IMR-90 (cell line): ENCODE measurements at regions not wholly inside any gene's neighbourhood (a gene's known extent, or its start where the extent isn't known, plus 50 kb on each side); places are given as distances from the start of the nearest gene placed in this dataset.
A peak's percentile ranks its signal among the peaks of the same experiment; 100 is the strongest.

Source experiments
- ATAC-seq: fragments of 200-7000 bp; cut with Tn5 transposase; 2 replicates; pipeline ENCODE4 v1.9.1; 2020; ENCODE audit warnings: low read depth, mild to moderate bottlenecking, moderate library complexity
- BruUV-seq: library from RNA; stranded (reverse); fragments of 400-500 nt; replicated peaks from 2 replicates; lab custom pipeline; 2021; lab: Mats Ljungman, UMichigan
- CTCF ChIA-PET: fragments of 300-600 bp; formaldehyde crosslinking; extraction: SDS; loops from one replicate; lab custom pipeline; 2021; ENCODE audit warnings: antibody characterized with exemption; lab: Yijun Ruan, JAX
- POLR2A ChIA-PET: fragments of 300-600 bp; sonication (Branson Sonifier 250); formaldehyde crosslinking; loops from one replicate; lab custom pipeline; 2022; ENCODE audit warnings: antibody characterized with exemption; ENCODE audit not compliant: unreplicated experiment; lab: Charles Lee
- DNase-seq: peaks from one replicate; pipeline ENCODE4 v3.0.0; 2013
- H2AFZ ChIP-seq: replicated peaks from 2 replicates; pipeline ENCODE3; 2013; ENCODE audit warnings: low read length, mild to moderate bottlenecking; ENCODE audit not compliant: poor library complexity
- H2AK5ac ChIP-seq: 2 replicates; pipeline ENCODE4 v1.6.1; 2013; ENCODE audit warnings: low read depth, low read length, inconsistent platforms
- H2AK9ac ChIP-seq: replicated peaks from 2 replicates; pipeline ENCODE3; 2013; ENCODE audit warnings: mild to moderate bottlenecking, low read depth, low read length, moderate library complexity; ENCODE audit not compliant: poor library complexity
- H2BK120ac ChIP-seq: 2 replicates; pipeline ENCODE4 v1.6.1; 2013; ENCODE audit warnings: low read depth, low read length, inconsistent platforms
- H2BK15ac ChIP-seq: 3 replicates; pipeline ENCODE4 v1.6.1; 2013; ENCODE audit warnings: low read depth, low read length, inconsistent platforms
- H2BK20ac ChIP-seq: 2 replicates; pipeline ENCODE4 v1.6.1; 2013; ENCODE audit warnings: low read depth, mild to moderate bottlenecking, inconsistent platforms, low read length, moderate library complexity
- H2BK5ac ChIP-seq: 2 replicates; pipeline ENCODE4 v1.6.1; 2013; ENCODE audit warnings: mild to moderate bottlenecking, low read depth, low read length, inconsistent platforms; ENCODE audit not compliant: poor library complexity, severe bottlenecking
- H3K14ac ChIP-seq: replicated peaks from 2 replicates; pipeline ENCODE4 v1.6.1; 2013; ENCODE audit warnings: low read depth, low read length, inconsistent platforms
- H3K18ac ChIP-seq: 2 replicates; pipeline ENCODE4 v1.6.1; 2013; ENCODE audit warnings: low read depth, low read length, control low read depth
- H3K23ac ChIP-seq: 2 replicates; pipeline ENCODE4 v1.6.1; 2013; ENCODE audit warnings: low read depth, low read length, inconsistent platforms
- H3K27ac ChIP-seq: 2 replicates; pipeline ENCODE4 v1.5.1; 2013; ENCODE audit warnings: mild to moderate bottlenecking, control low read depth, low read length; ENCODE audit not compliant: insufficient read depth
- H3K27me3 ChIP-seq: 2 replicates; pipeline ENCODE4 v1.6.1; 2013; ENCODE audit warnings: low read length; ENCODE audit not compliant: control insufficient read depth, insufficient read depth
- H3K36me3 ChIP-seq: 2 replicates; pipeline ENCODE4 v1.6.1; 2013; ENCODE audit warnings: low read length, mixed read lengths; ENCODE audit not compliant: control insufficient read depth, insufficient read depth
- H3K4ac ChIP-seq: 2 replicates; pipeline ENCODE4 v1.6.1; 2013; ENCODE audit warnings: low read depth, low read length, inconsistent platforms
- H3K4me1 ChIP-seq: 2 replicates; pipeline ENCODE4 v1.6.1; 2013; ENCODE audit warnings: low read length, mixed read lengths; ENCODE audit not compliant: control insufficient read depth, insufficient read depth
- H3K4me2 ChIP-seq: 2 replicates; pipeline ENCODE4 v1.6.1; 2013; ENCODE audit warnings: low read depth, mild to moderate bottlenecking, control low read depth, low read length, moderate library complexity
- H3K4me3 ChIP-seq: 2 replicates; pipeline ENCODE4 v1.5.1; 2013; ENCODE audit warnings: low read depth, mild to moderate bottlenecking, control low read depth, low read length, moderate library complexity; ENCODE audit not compliant: insufficient read depth
- H3K56ac ChIP-seq: 2 replicates; pipeline ENCODE4 v1.6.1; 2013; ENCODE audit warnings: low read length, inconsistent platforms; ENCODE audit not compliant: insufficient read depth; ENCODE audit errors: extremely low read depth
- H3K79me1 ChIP-seq, 2 experiments: 2 replicates each; pipeline ENCODE4 v1.6.1; 2013; ENCODE audit warnings: low read length in 2 of 2, inconsistent platforms in 1 of 2, low read depth in 1 of 2
- H3K9ac ChIP-seq: 2 replicates; pipeline ENCODE4 v1.6.1; 2013; ENCODE audit warnings: low read depth, low read length, control low read depth
- H3K9me1 ChIP-seq: 2 replicates; pipeline ENCODE4 v1.6.1; 2013; ENCODE audit warnings: low read length, inconsistent platforms; ENCODE audit not compliant: insufficient read depth
- H3K9me3 ChIP-seq: 2 replicates; pipeline ENCODE4 v1.6.1; 2013; ENCODE audit warnings: low read length; ENCODE audit not compliant: control insufficient read depth, insufficient read depth
- H4K20me1 ChIP-seq: 2 replicates; pipeline ENCODE4 v1.6.1; 2013; ENCODE audit warnings: low read length, inconsistent platforms; ENCODE audit not compliant: insufficient read depth
- H4K5ac ChIP-seq: 2 replicates; pipeline ENCODE4 v1.6.1; 2013; ENCODE audit warnings: mild to moderate bottlenecking, low read depth, low read length, control low read depth
- H4K8ac ChIP-seq, 2 experiments: 2 replicates each; pipeline ENCODE4 v1.6.1; 2013; ENCODE audit warnings: low read depth in 2 of 2, low read length in 2 of 2, control low read depth in 1 of 2, inconsistent platforms in 1 of 2
- H4K91ac ChIP-seq: 2 replicates; pipeline ENCODE4 v1.6.1; 2013; ENCODE audit warnings: low read depth, low read length, inconsistent platforms; ENCODE audit not compliant: insufficient read depth
- BHLHE40 ChIP-seq: fragments of 150-350 bp; IDR thresholded peaks from 2 replicates; pipeline ENCODE4 v1.6.1; 2016; ENCODE audit warnings: mild to moderate bottlenecking, low read depth, low read length
- CEBPB ChIP-seq: IDR thresholded peaks from 2 replicates; pipeline ENCODE4 v1.6.1; 2012; ENCODE audit warnings: low read depth, low read length, improper control_type of control experiment
- CHD1 ChIP-seq: IDR thresholded peaks from 2 replicates; pipeline ENCODE4 v1.6.1; 2012; ENCODE audit warnings: low read depth, low read length, improper control_type of control experiment
- FOS ChIP-seq: fragments of 150-350 bp; IDR thresholded peaks from 2 replicates; pipeline ENCODE4 v1.6.1; 2016; ENCODE audit warnings: low read depth, low read length
- MAFK ChIP-seq: IDR thresholded peaks from 2 replicates; pipeline ENCODE4 v1.6.1; 2012; ENCODE audit warnings: low read depth, low read length, improper control_type of control experiment
- MXI1 ChIP-seq: IDR thresholded peaks from 2 replicates; pipeline ENCODE4 v1.6.1; 2012; ENCODE audit warnings: low read depth, mild to moderate bottlenecking, low read length, moderate library complexity, borderline replicate concordance
- NFE2L2 ChIP-seq: fragments of 150-350 bp; IDR thresholded peaks from 2 replicates; pipeline ENCODE4 v1.6.1; 2016; ENCODE audit warnings: low read depth, mild to moderate bottlenecking, low read length
- POLR2A ChIP-seq: IDR thresholded peaks from 2 replicates; pipeline ENCODE4 v1.6.1; 2012; ENCODE audit warnings: mild to moderate bottlenecking, low read depth, low read length
- RAD21 ChIP-seq: IDR thresholded peaks from 2 replicates; pipeline ENCODE4 v1.6.1; 2012; ENCODE audit warnings: low read length, improper control_type of control experiment
- RCOR1 ChIP-seq: IDR thresholded peaks from 2 replicates; pipeline ENCODE4 v1.6.1; 2012; ENCODE audit warnings: mild to moderate bottlenecking, low read length, improper control_type of control experiment; ENCODE audit not compliant: insufficient replicate concordance
- RFX5 ChIP-seq: IDR thresholded peaks from 2 replicates; pipeline ENCODE4 v1.8.0; 2012; ENCODE audit warnings: low read depth, mild to moderate bottlenecking, low read length, moderate library complexity
- WGBS, 2 experiments: methylation state at CpG; one replicate each; pipeline versions ENCODE4 v1.1.5 to v1.1.7; 2013; ENCODE audit warnings: missing lambda C conversion rate in 2 of 2; ENCODE audit not compliant: insufficient read length in 1 of 2; ENCODE audit errors: extremely low coverage in 2 of 2; 5-methylcytosine and 5-hydroxymethylcytosine counted together
- dilution Hi-C: fragments of 300-500 bp; cut with HindIII; formaldehyde crosslinking; loops from one replicate; pipeline ENCODE4 v1.14.3; 2018; ENCODE audit warnings: low sequenced_read_pairs; ENCODE audit not compliant: unreplicated experiment
- in situ Hi-C: fragments of 300-500 bp; cut with MboI; formaldehyde crosslinking; loops from 3 replicates; pipeline ENCODE4 v1.14.3; 2019; ENCODE audit warnings: low sequenced_read_pairs, inconsistent platforms, mixed read lengths
- intact Hi-C: fragments of 100-400 bp; cut with micrococcal nuclease; formaldehyde crosslinking; loops from 2 replicates; pipeline ENCODE4 v1.10.0; 2022

GRCh38 chr1:193313354-193314140 lies 127.1 kb upstream of the B3GALT2 start:
- intact Hi-C loops, result no loop called here
- H3K4me3 ChIP-seq, result no peak overlapping the region
- H2BK5ac ChIP-seq, result no peak overlapping the region
- no peak overlapping the region for H3K4me2 ChIP-seq
- no peaks in the 10 kb centered on the region for H3K36me3 ChIP-seq
- in situ Hi-C loops, result no loop called here
- H2BK120ac ChIP-seq, result peak overlapping the region; percentile 27
- H4K5ac ChIP-seq, result no peak overlapping the region
- BruUV-seq, result no TSS peak
- no peak overlapping the region for H3K23ac ChIP-seq
- peak overlapping the region; percentile 15; the same call in 1 of the 2 replicates for H4K91ac ChIP-seq
- no peak overlapping the region for H3K18ac ChIP-seq
- peaks cover under 1% of the 10 kb centered on the region; the same call in 1 of the 2 replicates for H3K9me3 ChIP-seq
- no peak overlapping the region for H2AFZ ChIP-seq
- WGBS, 2 experiments, result no CpG with 5 or more reads among the region's 15 CpGs
- H2AK5ac ChIP-seq, result no peak overlapping the region
- POLR2A ChIA-PET, result no interaction called here
- H2BK20ac ChIP-seq, result no peak overlapping the region
- 0 out of 2 replicates have a peak overlapping the region, but pooled peaks have one; percentile 37 for H3K4ac ChIP-seq
- DNase-seq (no peak), ATAC-seq (no peak)
- H3K27me3 ChIP-seq, result no peaks in the 10 kb centered on the region
- peak overlapping the region; percentile 38; the same call in 1 of the 3 replicates for H2BK15ac ChIP-seq
- H3K27ac ChIP-seq, result no peak overlapping the region
- H3K79me1 ChIP-seq, result no peaks in the 10 kb centered on the region
- TF ChIP-seq POLR2A, result no peak
- TF ChIP-seq NFE2L2, result no peak
- no peak for TF ChIP-seq FOS
- TF ChIP-seq RAD21, result no peak
- TF ChIP-seq MAFK, result no peak
- TF ChIP-seq RFX5, result no peak
- TF ChIP-seq MXI1, result no peak
- TF ChIP-seq RCOR1, result no peak
- no peak for TF ChIP-seq CEBPB
- TF ChIP-seq CHD1, result no peak
- TF ChIP-seq BHLHE40, result no peak
- dilution Hi-C loops, result no loop called here
- H3K4me1 ChIP-seq, result no peaks in the 10 kb centered on the region
- peak overlapping the region; percentile 49; the same call in 1 of the 2 replicates for H3K14ac ChIP-seq
- H3K9me1 ChIP-seq, result no peaks in the 10 kb centered on the region
- no peak overlapping the region for H3K56ac ChIP-seq
- H2AK9ac ChIP-seq, result no peak overlapping the region
- H4K20me1 ChIP-seq, result no peaks in the 10 kb centered on the region
- no peak overlapping the region for H3K9ac ChIP-seq
- CTCF ChIA-PET, result no interaction called here
- no peak overlapping the region for H4K8ac ChIP-seq
